Islet precursor cell (in vitro differentiated cells): ENCODE measurements at regions not wholly inside any gene's neighbourhood (a gene's known extent, or its start where the extent isn't known, plus 50 kb on each side); places are given as distances from the start of the nearest gene placed in this dataset.
"Not testable (repeated sequence)": the region's sequence is repeated elsewhere in the genome, so short reads cannot be mapped to it uniquely, and the experiment has no call there.

Experiments
- DNase-seq: peaks from one replicate; pipeline ENCODE4 v3.0.0-alpha.2; 2018

DNA sequence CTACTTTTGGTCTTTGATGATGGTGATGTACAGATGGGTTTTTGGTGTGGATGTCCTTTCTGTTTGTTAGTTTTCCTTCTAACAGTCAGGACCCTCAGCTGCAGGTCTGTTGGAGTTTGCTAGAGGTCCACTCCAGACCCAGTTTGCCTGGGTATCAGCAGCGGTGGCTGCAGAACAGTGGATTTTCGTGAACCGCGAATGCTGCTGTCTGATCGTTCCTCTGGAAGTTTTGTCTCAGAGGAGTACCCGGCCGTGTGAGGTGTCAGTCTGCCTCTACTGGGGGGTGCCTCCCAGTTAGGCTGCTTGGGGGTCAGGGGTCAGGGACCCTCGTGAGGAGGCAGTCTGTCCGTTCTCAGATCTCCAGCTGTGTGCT, 56.6 kb upstream of the TNFAIP8 start:
- DNase-seq, result not testable (repeated sequence)

DNA sequence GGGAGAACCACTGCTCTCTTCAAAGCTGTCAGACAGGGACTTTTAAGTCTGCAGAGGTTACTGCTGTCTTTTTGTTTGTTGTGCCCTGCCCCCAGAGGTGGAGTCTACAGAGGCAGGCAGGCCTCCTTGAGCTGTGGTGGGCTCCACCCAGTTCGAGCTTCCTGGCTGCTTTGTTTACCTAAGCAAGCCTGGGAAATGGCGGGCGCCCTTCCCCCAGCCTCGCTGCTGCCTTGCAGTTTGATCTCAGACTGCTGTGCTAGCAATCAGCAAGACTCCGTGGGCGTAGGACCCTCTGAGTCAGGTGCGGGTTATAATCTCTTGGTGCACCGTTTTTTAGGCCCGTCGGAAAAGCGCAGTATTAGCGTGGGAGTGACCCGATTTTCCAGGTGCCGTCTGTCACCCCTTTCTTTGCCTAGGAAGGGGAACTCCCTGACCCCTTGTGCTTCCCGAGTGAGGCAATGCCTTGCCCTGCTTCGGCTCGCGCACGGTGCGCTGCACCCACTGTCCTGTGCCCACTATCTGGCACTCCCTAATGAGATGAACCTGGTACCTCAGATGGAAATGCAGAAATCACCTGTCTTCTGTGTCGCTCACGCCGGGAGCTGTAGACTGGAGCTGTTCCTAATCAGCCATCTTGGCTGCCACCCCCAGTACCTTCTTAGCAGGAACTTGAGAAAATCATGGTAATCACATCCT, 56.1 kb upstream of the TNFAIP8 start:
- not testable (repeated sequence) for DNase-seq

DNA sequence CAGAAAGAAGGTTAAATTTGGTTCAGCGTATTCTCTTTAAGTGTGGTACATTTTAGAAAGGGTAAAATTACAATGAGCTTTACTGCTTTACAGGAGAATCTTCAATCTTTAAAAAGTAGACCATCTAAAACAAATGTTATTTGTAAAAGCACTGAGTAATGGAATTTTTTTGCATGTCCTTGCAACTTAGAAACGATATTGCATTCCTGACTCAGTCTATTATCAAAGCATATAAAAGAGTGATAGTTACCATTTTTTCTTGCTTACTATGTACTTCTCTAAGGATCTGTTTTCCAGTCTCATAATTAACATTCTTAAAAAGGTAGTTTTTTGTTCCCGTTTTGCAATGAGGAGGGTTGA, 55.5 kb upstream of the TNFAIP8 start:
- DNase-seq, result no peak

DNA sequence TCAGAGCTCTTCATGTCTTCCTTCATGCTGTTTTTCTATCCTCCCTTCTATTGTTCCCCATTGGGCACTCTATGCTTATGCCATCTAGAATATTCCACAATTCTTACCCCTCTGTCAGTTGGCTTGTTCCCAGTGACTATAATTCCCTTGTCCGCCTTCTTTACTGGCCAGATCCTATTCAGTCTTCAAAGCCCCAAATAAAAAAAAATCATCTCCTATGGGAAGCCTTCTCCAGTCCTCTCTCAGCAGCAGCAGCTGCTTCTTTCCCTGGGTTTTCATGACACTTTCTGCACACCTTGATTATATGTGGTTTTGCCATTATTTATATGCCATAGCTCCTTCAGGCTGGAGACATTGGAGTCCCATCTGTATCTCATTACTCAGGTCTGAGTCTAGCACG, 54.6 kb upstream of the TNFAIP8 start:
- no peak for DNase-seq

DNA sequence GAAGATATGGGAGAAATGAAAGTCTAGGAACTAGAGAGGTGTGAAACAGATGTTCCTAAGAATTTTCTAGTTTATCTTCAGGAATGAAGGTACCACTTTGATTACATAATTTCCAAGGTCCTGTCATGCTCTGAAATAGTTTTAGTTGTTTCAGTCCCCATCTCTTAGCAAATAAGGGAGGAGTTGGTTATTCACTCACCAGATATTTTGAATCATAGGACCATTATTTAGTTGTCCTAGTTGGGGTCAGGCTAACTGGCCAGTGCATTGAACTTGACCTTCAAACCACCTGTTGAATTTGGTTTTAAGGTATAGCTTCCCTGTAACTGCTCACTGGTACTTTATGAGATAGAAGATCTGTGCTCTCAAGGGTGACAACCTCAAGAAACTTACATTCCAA, 53.9 kb upstream of the TNFAIP8 start:
- no peak for DNase-seq

DNA sequence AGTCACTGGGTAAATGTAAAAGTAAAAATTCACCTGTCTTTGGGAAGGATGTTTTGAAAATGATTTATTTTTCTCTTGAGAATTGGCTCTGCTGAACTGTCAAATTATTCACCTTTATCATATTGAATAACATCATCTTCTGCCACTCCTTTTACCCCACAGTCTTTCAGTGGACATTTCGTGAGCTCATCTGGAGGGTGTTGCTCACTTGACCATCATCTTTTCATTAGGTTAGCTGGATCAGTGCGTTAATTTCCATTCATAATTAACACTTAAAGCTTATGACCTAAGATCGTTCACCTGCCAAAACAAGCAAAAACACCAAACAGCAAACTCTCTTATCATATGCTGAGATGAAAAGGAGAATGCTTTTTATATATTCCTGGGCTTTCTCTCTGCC, 53.4 kb upstream of the TNFAIP8 start:
- no peak for DNase-seq

DNA sequence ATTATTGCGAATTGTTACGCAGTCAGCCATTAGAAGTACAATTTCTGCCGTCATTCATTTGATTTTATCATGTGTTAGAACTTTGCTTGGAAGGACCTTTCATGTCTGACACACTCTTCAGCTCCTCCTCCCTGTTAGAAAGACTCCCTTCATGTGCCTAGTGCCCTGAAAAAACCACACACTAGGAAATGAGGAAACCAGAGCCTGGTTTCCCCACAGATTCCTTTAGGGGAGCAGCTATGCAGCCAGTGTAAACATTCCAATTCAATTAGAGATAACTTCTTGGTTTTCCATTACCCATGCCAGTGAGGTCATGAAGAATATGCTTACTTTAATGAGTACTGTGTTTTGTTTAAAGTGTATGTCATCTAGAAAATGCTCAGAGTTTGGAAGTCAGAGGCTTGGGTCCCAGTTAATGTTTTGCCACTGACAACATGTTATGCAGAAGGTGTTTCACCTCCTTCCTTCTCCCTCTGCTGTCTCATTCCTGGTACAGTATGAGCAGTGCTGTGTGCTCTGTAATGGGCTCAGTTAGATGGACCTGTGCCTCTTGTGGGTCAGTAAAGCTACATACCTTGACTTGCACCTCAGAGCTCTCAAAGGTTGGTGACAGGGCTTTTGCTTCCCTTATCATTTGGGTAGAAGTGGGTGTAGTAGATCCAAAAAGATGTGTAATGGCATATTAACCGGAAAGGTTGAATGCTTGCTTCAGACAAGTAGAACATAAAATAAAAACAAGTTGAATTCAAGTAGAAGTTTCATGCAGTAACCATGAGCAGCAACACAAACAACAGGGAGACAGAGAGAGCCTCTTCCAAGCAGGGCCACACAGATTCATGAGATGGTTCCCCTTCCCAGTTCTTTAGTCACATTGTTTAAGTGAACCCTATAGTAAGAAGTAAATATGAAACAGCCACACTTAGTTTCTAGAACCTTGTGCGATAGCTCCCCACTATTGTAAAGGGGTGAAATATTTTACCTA, 52.6 kb upstream of the TNFAIP8 start:
- peak; percentile 66 for DNase-seq

DNA sequence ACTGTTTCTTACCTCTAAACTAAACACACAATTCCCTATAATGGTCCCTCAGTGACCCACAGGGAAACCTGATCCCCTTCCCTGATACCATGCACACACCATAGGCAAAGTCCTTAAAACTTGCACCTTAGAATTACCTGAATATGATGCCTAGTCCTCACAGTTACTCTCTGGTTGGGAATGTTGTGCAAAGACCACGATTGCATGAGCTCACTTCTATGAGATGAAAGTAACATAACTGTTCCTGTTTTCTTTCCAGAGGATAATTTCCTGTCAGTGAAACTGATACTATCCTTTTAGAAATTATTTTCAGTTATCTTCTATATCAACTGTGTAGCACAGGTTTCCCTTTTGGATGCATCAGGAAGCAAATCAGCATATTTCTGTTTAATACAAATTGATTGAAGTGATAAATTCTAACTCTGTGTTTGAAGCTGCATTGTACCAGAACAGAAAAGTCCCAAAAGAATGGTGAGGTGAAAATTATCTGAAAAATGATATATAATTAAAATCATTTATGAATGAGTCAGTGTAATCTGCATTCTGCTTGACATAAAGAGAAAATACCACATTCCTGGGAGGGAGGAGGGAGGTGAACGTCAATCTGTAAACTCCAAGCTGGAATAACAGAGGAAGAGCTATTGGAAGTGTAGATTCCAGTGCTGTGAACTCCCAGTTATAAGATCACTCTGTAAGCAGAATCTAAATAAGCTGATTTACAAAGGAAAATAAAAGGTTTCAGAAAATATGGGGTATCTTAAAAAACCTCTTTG, 51.2 kb upstream of the TNFAIP8 start:
- DNase-seq, result no peak
